ENCODE measurements at regions not wholly inside any gene's neighbourhood (a gene's known extent, or its start where the extent isn't known, plus 50 kb on each side); places are given as distances from the start of the nearest gene placed in this dataset.

DNA sequence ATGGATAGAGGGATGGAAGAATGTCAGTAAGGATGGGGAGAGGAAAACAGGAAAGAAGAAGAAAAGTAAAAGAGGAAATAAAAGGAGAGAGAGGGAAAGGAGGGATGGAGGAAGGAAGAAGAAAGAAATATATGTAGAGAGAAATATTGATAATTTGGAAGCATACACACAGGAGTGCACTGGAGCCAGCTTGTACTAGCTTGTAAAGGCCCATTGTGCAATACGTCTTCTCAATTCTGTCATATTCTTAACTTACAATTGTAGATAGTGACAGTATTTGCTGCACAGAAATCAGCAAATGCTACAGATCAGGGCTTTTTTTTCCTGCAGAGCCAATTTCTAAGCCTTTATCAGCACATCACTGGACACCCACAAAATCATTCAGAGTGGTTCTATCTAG, 458.8 kb upstream of the WWC1 start:
- TF ChIP-seq, protein P1, sequence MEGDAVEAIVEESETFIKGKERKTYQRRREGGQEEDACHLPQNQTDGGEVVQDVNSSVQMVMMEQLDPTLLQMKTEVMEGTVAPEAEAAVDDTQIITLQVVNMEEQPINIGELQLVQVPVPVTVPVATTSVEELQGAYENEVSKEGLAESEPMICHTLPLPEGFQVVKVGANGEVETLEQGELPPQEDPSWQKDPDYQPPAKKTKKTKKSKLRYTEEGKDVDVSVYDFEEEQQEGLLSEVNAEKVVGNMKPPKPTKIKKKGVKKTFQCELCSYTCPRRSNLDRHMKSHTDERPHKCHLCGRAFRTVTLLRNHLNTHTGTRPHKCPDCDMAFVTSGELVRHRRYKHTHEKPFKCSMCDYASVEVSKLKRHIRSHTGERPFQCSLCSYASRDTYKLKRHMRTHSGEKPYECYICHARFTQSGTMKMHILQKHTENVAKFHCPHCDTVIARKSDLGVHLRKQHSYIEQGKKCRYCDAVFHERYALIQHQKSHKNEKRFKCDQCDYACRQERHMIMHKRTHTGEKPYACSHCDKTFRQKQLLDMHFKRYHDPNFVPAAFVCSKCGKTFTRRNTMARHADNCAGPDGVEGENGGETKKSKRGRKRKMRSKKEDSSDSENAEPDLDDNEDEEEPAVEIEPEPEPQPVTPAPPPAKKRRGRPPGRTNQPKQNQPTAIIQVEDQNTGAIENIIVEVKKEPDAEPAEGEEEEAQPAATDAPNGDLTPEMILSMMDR (IDR thresholded peaks at IDR 0.05) = no peak
- DNase-seq (no peak), FAIRE-seq (no peak), ATAC-seq (no peak)
- no peaks in the 10 kb centered on the region for H3K27me3 ChIP-seq
- no peaks in the 10 kb centered on the region for H3K36me3 ChIP-seq
- H3K4me3 ChIP-seq = no peak overlapping the region
- intact Hi-C loops (cut with DNase I) = no loop called here
- H3K27ac ChIP-seq = no peak overlapping the region
- H3K4me1 ChIP-seq = no peaks in the 10 kb centered on the region
- H3K9me3 ChIP-seq = no peaks in the 10 kb centered on the region
- WGBS, 2 donors = 0% methylated on average over 1 of the region's 1 CpG

DNA sequence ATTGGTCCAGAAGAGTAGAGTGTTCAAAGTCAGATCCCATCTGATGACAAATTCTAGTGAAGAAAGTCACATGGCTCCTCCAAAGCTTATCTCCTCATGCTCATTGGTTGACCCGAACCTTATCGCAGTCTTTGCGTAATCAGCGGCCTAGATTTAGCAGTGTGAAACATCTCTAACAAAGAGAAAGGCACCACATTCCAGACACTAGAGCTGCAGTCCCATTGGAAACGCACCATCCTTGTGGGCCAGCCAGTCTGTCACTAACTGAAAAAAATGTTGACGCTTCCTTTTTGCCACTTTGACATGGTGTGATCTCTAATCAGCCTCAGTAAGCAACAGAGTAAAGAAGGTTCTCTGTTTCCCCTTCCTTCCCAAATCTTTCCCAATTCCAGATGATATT, 458.0 kb upstream of the WWC1 start:
- intact Hi-C loops (cut with DNase I) = no loop called here
- Histone ChIP-seq H3K27me3 (no peaks in the 10 kb centered on the region), H3K9me3 (no peaks in the 10 kb centered on the region), H3K4me1 (no peaks in the 10 kb centered on the region), H3K4me3 (no peak overlapping the region), H3K36me3 (no peaks in the 10 kb centered on the region), H3K27ac (no peak overlapping the region)
- 84 to 85% methylated on average over 6 of the region's 6 CpGs for WGBS, 2 donors
- FAIRE-seq = no peak
- ATAC-seq = no peak
- TF ChIP-seq, protein P1 (IDR thresholded peaks at IDR 0.05) = no peak
- DNase-seq = no peak

DNA sequence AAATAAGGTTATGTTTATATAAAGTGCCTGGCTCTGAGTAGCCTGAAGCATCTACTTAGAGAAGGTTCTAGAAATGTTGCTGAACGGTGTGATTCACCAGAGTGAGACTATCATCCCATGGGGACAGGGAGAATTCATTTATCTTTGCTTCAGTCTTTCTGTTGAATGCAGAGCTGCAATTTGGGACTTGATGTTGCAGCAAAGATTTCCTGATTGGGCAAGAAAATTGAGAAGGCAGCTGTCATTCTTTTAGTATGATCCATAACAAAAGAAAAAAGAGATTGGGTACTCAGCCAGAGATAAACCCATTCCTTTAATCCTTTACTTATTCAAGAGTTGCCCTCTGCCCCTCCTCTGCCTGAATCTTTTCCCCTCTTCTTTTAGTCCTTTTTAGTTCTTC, 456.3 kb upstream of the WWC1 start:
- Histone ChIP-seq H3K27me3 (no peaks in the 10 kb centered on the region), H3K27ac (no peak overlapping the region), H3K36me3 (no peaks in the 10 kb centered on the region), H3K9me3 (no peaks in the 10 kb centered on the region), H3K4me3 (no peak overlapping the region), H3K4me1 (no peaks in the 10 kb centered on the region)
- ATAC-seq (no peak), FAIRE-seq (no peak), DNase-seq (no peak)
- intact Hi-C loops (cut with DNase I) = no loop called here
- TF ChIP-seq, protein P1 (IDR thresholded peaks at IDR 0.05) = no peak
- 72 to 87% methylated on average over 1 of the region's 1 CpG for WGBS, 2 donors

DNA sequence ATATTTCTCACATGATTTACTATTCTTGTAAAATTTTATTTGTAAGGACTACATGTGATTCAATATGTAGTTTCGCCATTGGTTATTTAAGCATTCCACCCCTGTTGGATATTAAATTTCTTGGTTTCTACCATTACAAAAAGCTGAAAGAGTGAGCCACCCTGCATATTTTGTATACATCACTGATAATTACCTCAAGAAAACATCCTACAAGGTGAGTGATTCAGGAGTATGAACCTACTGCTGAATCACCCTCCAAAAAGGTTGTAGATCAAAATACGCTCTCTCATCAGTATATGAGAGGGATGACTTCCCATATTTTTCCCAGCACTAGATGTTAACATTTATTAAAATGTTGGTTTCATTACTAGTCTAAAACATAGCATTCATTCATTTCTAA, 454.3 kb upstream of the WWC1 start:
- no peak for ATAC-seq
- no peak for FAIRE-seq
- TF ChIP-seq, protein P1 (IDR thresholded peaks at IDR 0.05) = no peak
- Histone ChIP-seq H3K9me3 (no peaks in the 10 kb centered on the region), H3K4me1 (no peaks in the 10 kb centered on the region), H3K4me3 (no peak overlapping the region), H3K36me3 (no peaks in the 10 kb centered on the region), H3K27me3 (no peaks in the 10 kb centered on the region), H3K27ac (no peak overlapping the region)
- DNase-seq = no peak
- 92 to 94% methylated on average over 2 of the region's 2 CpGs for WGBS, 2 donors
- intact Hi-C loops (cut with DNase I) = no loop called here

- WGBS, 2 donors = 66% methylated on average over 6 of the region's 6 CpGs
- Histone ChIP-seq H3K27me3 (no peaks in the 10 kb centered on the region), H3K36me3 (no peaks in the 10 kb centered on the region), H3K4me1 (no peaks in the 10 kb centered on the region), H3K4me3 (no peak overlapping the region), H3K9me3 (no peaks in the 10 kb centered on the region), H3K27ac (no peak overlapping the region)
- intact Hi-C loops (cut with DNase I) = no loop called here
- DNase-seq (no peak), FAIRE-seq (no peak), ATAC-seq (no peak)
- TF ChIP-seq, protein P1 (IDR thresholded peaks at IDR 0.05) = no peak
These were observed 452.4 kb upstream of the WWC1 start for GRCh38 chr5:167839065-167839464.

Measured in pancreas (tissue), 10 donors.